CD14-positive monocyte (primary cell): ENCODE measurements at regions not wholly inside any gene's neighbourhood (a gene's known extent, or its start where the extent isn't known, plus 50 kb on each side); places are given as distances from the start of the nearest gene placed in this dataset.

Experiments
- DNase-seq, 3 donors: peaks; one replicate each; pipeline ENCODE4 v3.0.0-alpha.2; 2011 to 2022
- H2AFZ ChIP-seq: 2 replicates; pipeline ENCODE4 v1.6.0; 2012; ENCODE audit warnings: mild to moderate bottlenecking, low read depth, low read length, inconsistent platforms; ENCODE audit not compliant: insufficient read depth, poor library complexity, severe bottlenecking
- H3K27ac ChIP-seq, 2 donors: 1 replicate in 1 of 2; 2 replicates in 1 of 2; pipeline ENCODE4 v1.5.1; 2012 to 2013; ENCODE audit warnings: low read length in 2 of 2, control low read depth in 1 of 2, inconsistent platforms in 1 of 2, low read depth in 1 of 2, mild to moderate bottlenecking in 1 of 2
- H3K27me3 ChIP-seq, 2 donors: one replicate each; pipeline versions ENCODE4 v1.6.0 to v1.6.1; 2011 to 2013; ENCODE audit warnings: low read length in 2 of 2; ENCODE audit not compliant: control insufficient read depth in 2 of 2, insufficient read depth in 2 of 2
- H3K36me3 ChIP-seq, 2 donors: replicated peaks in 1 of 2; 1 replicate in 1 of 2; 2 replicates in 1 of 2; pipeline versions ENCODE4 v1.5.1 to v1.6.1; 2012 to 2013; ENCODE audit warnings: low read length in 2 of 2, control low read depth in 1 of 2, inconsistent platforms in 1 of 2, mild to moderate bottlenecking in 1 of 2; ENCODE audit not compliant: insufficient read depth in 2 of 2, control insufficient read depth in 1 of 2
- H3K4me1 ChIP-seq, 2 donors: 1 replicate in 1 of 2; 2 replicates in 1 of 2; pipeline versions ENCODE4 v1.5.1 to v1.6.1; 2012 to 2013; ENCODE audit warnings: low read length in 2 of 2, control low read depth in 1 of 2, inconsistent platforms in 1 of 2, mild to moderate bottlenecking in 1 of 2, moderate library complexity in 1 of 2; ENCODE audit not compliant: insufficient read depth in 2 of 2, control insufficient read depth in 1 of 2
- H3K4me2 ChIP-seq: replicated peaks from 2 replicates; pipeline ENCODE3; 2012; ENCODE audit warnings: low read length, moderate library complexity, mild to moderate bottlenecking; ENCODE audit not compliant: poor library complexity, severe bottlenecking; ENCODE audit errors: extremely low read depth
- H3K4me3 ChIP-seq, 3 experiments: fragments of 200-600 bp in 1 of 3; sonication (generic) in 1 of 3; replicated peaks in 1 of 3; 1 replicate in 2 of 3; 2 replicates in 1 of 3; pipeline ENCODE4 v1.5.1; 2011 to 2013; ENCODE audit warnings: low read length in 3 of 3, mild to moderate bottlenecking in 3 of 3, control low read depth in 2 of 3, low read depth in 2 of 3, inconsistent platforms in 1 of 3, moderate library complexity in 1 of 3
- H3K79me2 ChIP-seq: 2 replicates; pipeline ENCODE4 v1.6.0; 2012; ENCODE audit warnings: mild to moderate bottlenecking, control low read depth, inconsistent platforms, low read length, moderate library complexity; ENCODE audit not compliant: insufficient read depth
- H3K9ac ChIP-seq: 2 replicates; pipeline ENCODE4 v1.6.0; 2017; ENCODE audit warnings: low read length, mild to moderate bottlenecking; ENCODE audit not compliant: insufficient read depth, poor library complexity, severe bottlenecking
- H3K9me3 ChIP-seq, 2 donors: replicated peaks in 1 of 2; 1 replicate in 1 of 2; 2 replicates in 1 of 2; pipeline versions ENCODE4 v1.5.1 to v1.6.1; 2012 to 2013; ENCODE audit warnings: low read length in 2 of 2, control low read depth in 1 of 2; ENCODE audit not compliant: control insufficient read depth in 1 of 2, insufficient read depth in 1 of 2
- H4K20me1 ChIP-seq: 2 replicates; pipeline ENCODE4 v1.6.0; 2012; ENCODE audit warnings: mild to moderate bottlenecking, low read length, control low read depth, moderate library complexity; ENCODE audit not compliant: insufficient read depth
- H3K27ac Mint-ChIP-seq, 7 donors: one replicate each; pipeline ENCODE4 v1.8.0; 2020; ENCODE audit warnings: mild to moderate bottlenecking in 7 of 7, mixed read lengths in 7 of 7, moderate library complexity in 6 of 7, inconsistent platforms in 2 of 7
- H3K27me3 Mint-ChIP-seq, 3 donors: one replicate each; pipeline ENCODE4 v1.8.0; 2021 to 2022; ENCODE audit warnings: low read depth in 3 of 3, mild to moderate bottlenecking in 3 of 3, mixed read lengths in 3 of 3, moderate library complexity in 3 of 3, inconsistent platforms in 1 of 3
- H3K36me3 Mint-ChIP-seq, 2 donors: one replicate each; pipeline ENCODE4 v1.8.0; 2020; ENCODE audit warnings: mixed read lengths in 2 of 2, inconsistent platforms in 1 of 2, mild to moderate bottlenecking in 1 of 2
- H3K4me1 Mint-ChIP-seq: one replicate; pipeline ENCODE4 v1.8.0; 2020; ENCODE audit warnings: mild to moderate bottlenecking, mixed read lengths
- H3K4me3 Mint-ChIP-seq, 2 donors: one replicate each; pipeline ENCODE4 v1.8.0; 2020; ENCODE audit warnings: mild to moderate bottlenecking in 2 of 2, mixed read lengths in 2 of 2, moderate library complexity in 1 of 2
- H3K9me3 Mint-ChIP-seq, 7 donors: one replicate each; pipeline ENCODE4 v1.8.0; 2020 to 2022; ENCODE audit warnings: mixed read lengths in 7 of 7, mild to moderate bottlenecking in 6 of 7, moderate library complexity in 6 of 7, inconsistent platforms in 2 of 7
- CTCF ChIP-seq: fragments of 200-600 bp; IDR thresholded peaks from one replicate; pipeline ENCODE4 v1.8.0; 2022; ENCODE audit warnings: antibody characterized with exemption, mild to moderate bottlenecking
- WGBS: methylation state at CpG from one replicate; pipeline ENCODE4 v1.1.5; 2013; ENCODE audit warnings: missing lambda C conversion rate; ENCODE audit not compliant: insufficient coverage; 5-methylcytosine and 5-hydroxymethylcytosine counted together
- intact Hi-C, 2 donors: fragments of 100-400 bp; cut with micrococcal nuclease; formaldehyde crosslinking; loops; one replicate each; pipeline versions ENCODE4 v1.15.0 to v1.15.1; 2023

DNA sequence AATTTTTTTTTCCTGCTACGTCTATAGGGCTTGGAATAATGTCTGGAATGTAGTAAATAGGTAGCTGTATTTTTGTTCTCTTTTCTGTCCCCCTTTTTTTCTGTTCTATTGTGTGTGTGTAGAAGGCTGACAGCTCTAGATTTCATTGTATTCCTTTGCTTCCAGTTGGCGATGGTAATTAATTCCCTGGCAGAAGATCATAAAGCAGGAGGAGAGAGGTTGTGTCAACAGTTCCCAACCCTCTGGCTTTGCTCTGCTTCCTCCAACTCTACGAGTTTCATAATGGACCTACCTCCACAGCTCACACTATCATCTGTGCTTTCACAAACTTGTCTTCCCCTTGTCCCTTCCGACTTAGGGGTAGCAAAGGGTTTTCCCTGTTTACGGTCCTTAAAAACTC lies 117.9 kb upstream of the CDH18 start:
- WGBS = 86% methylated on average over 2 of the region's 5 CpGs
- Histone ChIP-seq H3K36me3 (no peaks in the 10 kb centered on the region), H4K20me1 (no peaks in the 10 kb centered on the region), H3K79me2 (no peaks in the 10 kb centered on the region), H2AFZ (no peak overlapping the region), H3K4me3 (no peak overlapping the region), H3K9ac (no peak overlapping the region), H3K27me3 (no peaks in the 10 kb centered on the region), H3K9me3 (peaks cover 0 to 12% of the 10 kb centered on the region in 2 donors), H3K4me1 (no peaks in the 10 kb centered on the region), H3K27ac (no peak overlapping the region), H3K4me2 (no peak overlapping the region)
- Mint-ChIP-seq H3K36me3 (no peaks in the 10 kb centered on the region), H3K4me3 (no peak overlapping the region), H3K27ac (no peak overlapping the region), H3K4me1 (no peaks in the 10 kb centered on the region), H3K9me3 (peaks cover 0 to 12% (median 9%) of the 10 kb centered on the region in 7 donors), H3K27me3 (peaks cover 0 to 3% (median 1%) of the 10 kb centered on the region in 3 donors)
- intact Hi-C loops = no loop called here
- no peak for DNase-seq
- no peak for TF ChIP-seq CTCF

DNA sequence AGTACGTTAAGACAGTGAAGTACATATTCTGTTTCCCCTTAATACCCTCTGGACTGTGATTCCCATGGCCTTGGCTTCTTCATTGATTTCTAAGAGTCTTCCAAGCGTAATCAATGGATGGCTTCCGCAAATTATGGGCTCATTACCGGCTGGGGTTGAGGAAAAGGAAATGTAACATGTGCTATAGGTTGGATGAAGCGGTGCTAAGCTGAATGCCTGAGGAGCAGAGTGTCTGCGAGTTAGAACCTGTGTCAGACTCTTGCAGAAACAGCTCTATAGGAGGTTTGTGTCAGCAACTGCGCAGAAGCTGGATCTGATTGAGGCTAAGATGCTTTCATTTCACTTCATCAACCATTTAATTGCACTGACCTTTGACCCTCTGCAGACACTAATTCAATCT lies 114.3 kb upstream of the CDH18 start:
- intact Hi-C loops = no loop called here
- Mint-ChIP-seq H3K27me3 (peaks cover 0 to 3% (median 1%) of the 10 kb centered on the region in 3 donors), H3K4me1 (no peaks in the 10 kb centered on the region), H3K36me3 (no peaks in the 10 kb centered on the region), H3K27ac (no peak overlapping the region), H3K4me3 (no peak overlapping the region), H3K9me3 (peaks cover 0 to 8% (median 5%) of the 10 kb centered on the region in 7 donors)
- Histone ChIP-seq H3K27ac (no peak overlapping the region), H3K4me1 (no peaks in the 10 kb centered on the region), H3K9ac (no peak overlapping the region), H3K9me3 (peaks cover 0 to 4% of the 10 kb centered on the region in 2 donors), H3K79me2 (no peaks in the 10 kb centered on the region), H2AFZ (no peak overlapping the region), H3K4me2 (no peak overlapping the region), H3K4me3 (no peak overlapping the region), H3K27me3 (no peaks in the 10 kb centered on the region), H3K36me3 (no peaks in the 10 kb centered on the region), H4K20me1 (no peaks in the 10 kb centered on the region)
- WGBS = 93% methylated on average over 4 of the region's 7 CpGs
- no peak for TF ChIP-seq CTCF
- no peak for DNase-seq
